OCI-LY1 (cell line): ENCODE measurements at regions not wholly inside any gene's neighbourhood (a gene's known extent, or its start where the extent isn't known, plus 50 kb on each side); places are given as distances from the start of the nearest gene placed in this dataset.
"Not testable (repeated sequence)": the region's sequence is repeated elsewhere in the genome, so short reads cannot be mapped to it uniquely, and the experiment has no call there.

Experiments used
- CTCF ChIP-seq: fragments of 200-600 bp; sonication (generic), shearing (Covaris generic); IDR thresholded peaks from 2 replicates; pipeline ENCODE4 v1.5.1; 2017; ENCODE audit warnings: mild to moderate bottlenecking, antibody characterized with exemption, low read length, moderate library complexity, mixed read lengths
- EZH2 ChIP-seq: fragments of 200-600 bp; sonication (generic), shearing (Covaris generic); IDR thresholded peaks from 2 replicates; pipeline ENCODE4 v1.8.0; 2017; ENCODE audit warnings: borderline replicate concordance, mixed run types, mild to moderate bottlenecking, antibody characterized with exemption, low read length, moderate library complexity, mixed read lengths

- TF ChIP-seq EZH2, CTCF: not testable (repeated sequence)
Measured at GRCh38 chr16:60126115-60126514, 1392.0 kb upstream of the GOT2 start.
